GM10266 (cell line): ENCODE measurements at regions not wholly inside any gene's neighbourhood (a gene's known extent, or its start where the extent isn't known, plus 50 kb on each side); places are given as distances from the start of the nearest gene placed in this dataset.

ENCODE experiments used
- DNase-seq: peaks from one replicate; pipeline ENCODE4 v3.0.0; 2012; ENCODE audit errors: extremely low spot score
- TF ChIP-seq, protein P1 (sequence below): IDR thresholded peaks from 2 replicates; pipeline ENCODE4 v1.5.1; 2012; ENCODE audit warnings: mild to moderate bottlenecking, low read depth; ENCODE audit not compliant: control insufficient read depth, insufficient read depth; ENCODE audit errors: missing control alignments

DNA sequence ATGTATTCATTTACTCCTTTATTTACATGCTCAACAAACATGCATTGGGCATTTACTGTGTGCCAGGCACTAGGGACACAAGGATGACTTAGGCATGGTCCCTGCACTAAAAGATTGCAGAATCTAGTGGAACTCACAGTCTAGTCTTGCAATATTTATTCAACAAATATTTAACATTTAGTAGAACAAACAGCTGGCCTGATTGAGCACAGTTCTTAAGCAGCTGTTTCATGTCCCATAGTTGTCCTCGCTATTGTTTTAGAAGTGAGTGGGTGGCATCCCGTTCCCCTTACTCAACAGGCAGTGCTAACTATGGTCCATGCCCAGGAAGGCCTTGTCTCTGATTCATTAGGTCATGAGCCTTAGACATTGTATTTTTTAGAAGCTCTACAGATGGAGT lies 459.9 kb upstream of the CADM1 start:
- no peak for DNase-seq
- TF ChIP-seq, protein P1, sequence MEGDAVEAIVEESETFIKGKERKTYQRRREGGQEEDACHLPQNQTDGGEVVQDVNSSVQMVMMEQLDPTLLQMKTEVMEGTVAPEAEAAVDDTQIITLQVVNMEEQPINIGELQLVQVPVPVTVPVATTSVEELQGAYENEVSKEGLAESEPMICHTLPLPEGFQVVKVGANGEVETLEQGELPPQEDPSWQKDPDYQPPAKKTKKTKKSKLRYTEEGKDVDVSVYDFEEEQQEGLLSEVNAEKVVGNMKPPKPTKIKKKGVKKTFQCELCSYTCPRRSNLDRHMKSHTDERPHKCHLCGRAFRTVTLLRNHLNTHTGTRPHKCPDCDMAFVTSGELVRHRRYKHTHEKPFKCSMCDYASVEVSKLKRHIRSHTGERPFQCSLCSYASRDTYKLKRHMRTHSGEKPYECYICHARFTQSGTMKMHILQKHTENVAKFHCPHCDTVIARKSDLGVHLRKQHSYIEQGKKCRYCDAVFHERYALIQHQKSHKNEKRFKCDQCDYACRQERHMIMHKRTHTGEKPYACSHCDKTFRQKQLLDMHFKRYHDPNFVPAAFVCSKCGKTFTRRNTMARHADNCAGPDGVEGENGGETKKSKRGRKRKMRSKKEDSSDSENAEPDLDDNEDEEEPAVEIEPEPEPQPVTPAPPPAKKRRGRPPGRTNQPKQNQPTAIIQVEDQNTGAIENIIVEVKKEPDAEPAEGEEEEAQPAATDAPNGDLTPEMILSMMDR, result no peak

DNA sequence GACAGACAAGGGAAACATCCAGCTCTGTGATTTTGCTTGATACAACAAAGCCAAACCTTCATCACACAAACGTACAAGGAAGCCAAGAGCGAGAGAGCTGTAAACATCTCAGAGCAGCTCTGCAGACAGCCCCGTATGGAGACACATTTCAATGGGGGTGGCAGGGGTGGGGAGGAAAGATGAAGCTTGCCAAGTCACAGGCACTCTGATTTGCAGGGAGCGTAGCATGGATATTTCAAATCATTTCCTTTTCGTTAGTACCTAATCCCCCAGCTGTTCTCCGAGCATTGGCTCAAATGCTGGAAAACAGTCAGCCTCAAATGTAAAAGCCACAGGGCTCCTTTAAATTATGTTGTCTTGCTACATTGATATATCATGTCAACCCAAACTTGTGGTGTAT lies 458.9 kb upstream of the CADM1 start:
- no peak for DNase-seq
- TF ChIP-seq, protein P1, result no peak

DNA sequence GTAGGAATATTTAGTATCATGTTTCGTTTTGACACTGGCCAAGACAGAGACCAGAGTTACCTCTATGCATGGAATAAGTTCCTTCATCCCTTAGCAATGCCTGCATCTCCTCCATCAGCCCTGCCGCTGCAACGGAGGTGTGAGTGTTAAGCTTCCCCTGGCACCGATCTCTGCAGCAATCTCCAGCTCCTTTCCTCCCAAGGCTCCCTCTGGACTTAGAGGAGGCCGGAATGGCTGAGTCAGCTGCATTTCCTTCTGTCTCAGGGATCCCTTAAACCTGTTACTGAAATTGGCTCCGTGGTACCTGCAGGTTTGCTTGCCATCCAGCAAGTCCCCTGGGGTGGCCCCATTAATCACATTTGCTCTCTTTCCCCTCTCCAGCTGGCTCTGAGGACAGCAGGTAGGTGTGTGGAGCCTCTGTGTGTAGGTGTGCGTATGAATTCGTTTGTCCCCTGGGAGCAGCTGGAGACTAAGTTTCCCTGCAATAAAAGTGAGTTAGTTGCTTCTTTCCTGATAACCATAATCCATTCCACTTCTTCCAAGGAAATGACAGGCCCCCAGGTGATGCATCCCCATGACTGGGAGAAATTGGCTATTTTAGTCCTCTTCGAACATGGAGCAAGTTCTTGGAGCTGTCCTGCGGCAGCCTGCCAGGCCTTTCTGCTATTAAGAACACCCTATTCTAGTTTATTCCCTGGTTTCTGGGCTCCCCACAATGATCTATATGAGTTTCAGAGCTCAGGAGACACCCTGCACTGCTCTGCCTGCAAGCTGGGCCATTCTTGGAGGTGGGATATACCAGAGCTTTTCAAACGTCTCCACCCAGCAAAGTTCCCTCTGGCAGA lies 457.2 kb upstream of the CADM1 start:
- no peak for DNase-seq

GRCh38 chr11:115959081-115959486 lies 454.9 kb upstream of the CADM1 start:
- TF ChIP-seq, protein P1, result no peak
- no peak for DNase-seq

More for the DNA sequence above, 457.2 kb upstream of the CADM1 start:
- TF ChIP-seq, protein P1, result no peak

GRCh38 chr11:115958089-115959000 lies 454.1 kb upstream of the CADM1 start:
- TF ChIP-seq, protein P1, result no peak

DNA sequence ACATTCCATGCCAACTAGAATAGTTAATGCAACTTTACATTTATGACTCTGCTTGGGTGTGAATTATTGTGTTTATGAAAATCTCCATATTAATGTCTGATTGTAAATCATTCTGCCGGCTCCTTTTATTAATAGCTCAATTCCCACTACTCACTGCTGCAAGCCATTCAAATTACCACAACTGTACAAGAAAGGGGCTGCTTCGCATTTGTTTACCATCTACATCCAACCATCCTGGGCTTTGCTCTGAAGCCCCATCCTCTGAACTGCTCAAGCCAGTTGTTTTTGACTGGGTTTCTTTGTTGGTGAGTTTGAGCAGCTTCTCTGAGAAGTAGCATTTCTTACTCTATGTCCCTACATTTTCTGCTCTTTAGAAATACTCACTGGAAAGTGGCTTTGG lies 451.6 kb upstream of the CADM1 start:
- TF ChIP-seq, protein P1, result no peak
- no peak for DNase-seq

More at GRCh38 chr11:115958089-115959000, 454.1 kb upstream of the CADM1 start:
- no peak for DNase-seq
